ENCODE measurements at regions not wholly inside any gene's neighbourhood (a gene's known extent, or its start where the extent isn't known, plus 50 kb on each side); places are given as distances from the start of the nearest gene placed in this dataset.

DNA sequence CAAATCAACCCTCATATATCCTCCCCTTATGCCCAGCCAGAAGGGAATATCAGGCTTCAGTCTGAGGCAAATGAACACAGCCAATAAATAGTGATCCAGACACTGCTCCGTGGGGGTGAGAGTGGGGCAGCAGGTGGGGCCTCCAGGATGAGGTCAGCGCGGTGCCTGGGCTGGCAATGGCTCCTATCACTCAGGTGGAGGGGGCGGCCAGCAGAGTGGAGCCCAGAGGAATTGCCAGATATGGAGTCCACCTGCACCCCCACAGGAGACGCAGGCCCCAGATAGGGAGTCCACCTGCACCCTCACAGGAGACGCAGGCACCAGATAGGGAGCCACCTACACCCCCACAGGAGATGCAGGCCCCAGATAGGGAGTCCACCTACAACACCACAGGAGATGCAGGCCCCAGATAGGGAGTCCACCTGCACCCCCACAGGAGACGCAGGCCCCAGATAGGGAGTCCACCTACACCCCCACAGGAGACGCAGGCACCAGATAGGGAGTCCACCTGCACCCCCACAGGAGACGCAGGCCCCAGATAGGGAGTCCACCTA is 78.0 kb upstream of the PPP2R2D start:
- TF ChIP-seq, protein P1, sequence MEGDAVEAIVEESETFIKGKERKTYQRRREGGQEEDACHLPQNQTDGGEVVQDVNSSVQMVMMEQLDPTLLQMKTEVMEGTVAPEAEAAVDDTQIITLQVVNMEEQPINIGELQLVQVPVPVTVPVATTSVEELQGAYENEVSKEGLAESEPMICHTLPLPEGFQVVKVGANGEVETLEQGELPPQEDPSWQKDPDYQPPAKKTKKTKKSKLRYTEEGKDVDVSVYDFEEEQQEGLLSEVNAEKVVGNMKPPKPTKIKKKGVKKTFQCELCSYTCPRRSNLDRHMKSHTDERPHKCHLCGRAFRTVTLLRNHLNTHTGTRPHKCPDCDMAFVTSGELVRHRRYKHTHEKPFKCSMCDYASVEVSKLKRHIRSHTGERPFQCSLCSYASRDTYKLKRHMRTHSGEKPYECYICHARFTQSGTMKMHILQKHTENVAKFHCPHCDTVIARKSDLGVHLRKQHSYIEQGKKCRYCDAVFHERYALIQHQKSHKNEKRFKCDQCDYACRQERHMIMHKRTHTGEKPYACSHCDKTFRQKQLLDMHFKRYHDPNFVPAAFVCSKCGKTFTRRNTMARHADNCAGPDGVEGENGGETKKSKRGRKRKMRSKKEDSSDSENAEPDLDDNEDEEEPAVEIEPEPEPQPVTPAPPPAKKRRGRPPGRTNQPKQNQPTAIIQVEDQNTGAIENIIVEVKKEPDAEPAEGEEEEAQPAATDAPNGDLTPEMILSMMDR (IDR thresholded peaks at IDR 0.05; ENCODE audit: poor library complexity, severe bottlenecking) = no peak
- TF ChIP-seq, protein P2, sequence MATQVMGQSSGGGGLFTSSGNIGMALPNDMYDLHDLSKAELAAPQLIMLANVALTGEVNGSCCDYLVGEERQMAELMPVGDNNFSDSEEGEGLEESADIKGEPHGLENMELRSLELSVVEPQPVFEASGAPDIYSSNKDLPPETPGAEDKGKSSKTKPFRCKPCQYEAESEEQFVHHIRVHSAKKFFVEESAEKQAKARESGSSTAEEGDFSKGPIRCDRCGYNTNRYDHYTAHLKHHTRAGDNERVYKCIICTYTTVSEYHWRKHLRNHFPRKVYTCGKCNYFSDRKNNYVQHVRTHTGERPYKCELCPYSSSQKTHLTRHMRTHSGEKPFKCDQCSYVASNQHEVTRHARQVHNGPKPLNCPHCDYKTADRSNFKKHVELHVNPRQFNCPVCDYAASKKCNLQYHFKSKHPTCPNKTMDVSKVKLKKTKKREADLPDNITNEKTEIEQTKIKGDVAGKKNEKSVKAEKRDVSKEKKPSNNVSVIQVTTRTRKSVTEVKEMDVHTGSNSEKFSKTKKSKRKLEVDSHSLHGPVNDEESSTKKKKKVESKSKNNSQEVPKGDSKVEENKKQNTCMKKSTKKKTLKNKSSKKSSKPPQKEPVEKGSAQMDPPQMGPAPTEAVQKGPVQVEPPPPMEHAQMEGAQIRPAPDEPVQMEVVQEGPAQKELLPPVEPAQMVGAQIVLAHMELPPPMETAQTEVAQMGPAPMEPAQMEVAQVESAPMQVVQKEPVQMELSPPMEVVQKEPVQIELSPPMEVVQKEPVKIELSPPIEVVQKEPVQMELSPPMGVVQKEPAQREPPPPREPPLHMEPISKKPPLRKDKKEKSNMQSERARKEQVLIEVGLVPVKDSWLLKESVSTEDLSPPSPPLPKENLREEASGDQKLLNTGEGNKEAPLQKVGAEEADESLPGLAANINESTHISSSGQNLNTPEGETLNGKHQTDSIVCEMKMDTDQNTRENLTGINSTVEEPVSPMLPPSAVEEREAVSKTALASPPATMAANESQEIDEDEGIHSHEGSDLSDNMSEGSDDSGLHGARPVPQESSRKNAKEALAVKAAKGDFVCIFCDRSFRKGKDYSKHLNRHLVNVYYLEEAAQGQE (IDR thresholded peaks at IDR 0.05; ENCODE audit: borderline replicate concordance) = no peak
- no peak for TF ChIP-seq EP300 (conservative IDR thresholded peaks at IDR 0.05; ENCODE audit: poor library complexity, severe bottlenecking)
- TF ChIP-seq EZH2 (IDR thresholded peaks at IDR 0.05; ENCODE audit: borderline replicate concordance, insufficient read depth, low read length, poor library complexity, severe bottlenecking) = no peak
- TF ChIP-seq TAF1 (IDR thresholded peaks at IDR 0.05; ENCODE audit: low read depth) = no peak
- TF ChIP-seq RAD21 (conservative IDR thresholded peaks at IDR 0.05) = no peak
- no peak for TF ChIP-seq POLR2AphosphoS5 (IDR thresholded peaks at IDR 0.05)
